ENCODE measurements at regions not wholly inside any gene's neighbourhood (a gene's known extent, or its start where the extent isn't known, plus 50 kb on each side); places are given as distances from the start of the nearest gene placed in this dataset.

GRCh38 chr14:104341532-104342434 lies 203.4 kb downstream of the KIF26A start:
- H3K27me3 Mint-ChIP-seq: peaks cover 31% of the 10 kb centered on the region
- no peak for DNase-seq

More at GRCh38 chr14:104341532-104342434, 203.4 kb downstream of the KIF26A start:
- H3K27ac Mint-ChIP-seq: no peak overlapping the region
- Histone ChIP-seq H2AFZ (ENCODE audit: insufficient read depth, low read depth, low read length, poor library complexity, severe bottlenecking) (no peak overlapping the region), H3K36me3 (replicated peaks in 1 of 2; ENCODE audit: control extremely low read depth in 1 of 2, control insufficient read depth in 1 of 2, extremely low read depth in 1 of 2, insufficient read depth in 2 of 2, low read length in 1 of 2) (no peaks in the 10 kb centered on the region), H3K4me3 (ENCODE audit: control extremely low read depth in 1 of 5, extremely low read depth in 1 of 5, insufficient read depth in 1 of 5, low read depth in 2 of 5, low read length in 4 of 5) (no peak overlapping the region), H3K4me1 (ENCODE audit: control insufficient read depth in 2 of 2, insufficient read depth in 2 of 2, low read length in 2 of 2) (no peaks in the 10 kb centered on the region), H3K9me3 (ENCODE audit: control extremely low read depth in 1 of 3, control insufficient read depth in 2 of 3, insufficient read depth in 1 of 3, low read length in 2 of 3) (peaks cover 2 to 18% (median 15%) of the 10 kb centered on the region in 3 donors), H3K9ac (ENCODE audit: low read length) (no peak overlapping the region), H3K4me2 (replicated peaks; ENCODE audit: low read depth, low read length, poor library complexity, severe bottlenecking) (no peak overlapping the region), H3K27ac (ENCODE audit: low read length in 2 of 2) (no peak overlapping the region), H4K20me1 (ENCODE audit: control insufficient read depth, insufficient read depth, low read length, poor library complexity, severe bottlenecking) (no peaks in the 10 kb centered on the region), H3K27me3 (replicated peaks in 1 of 4; ENCODE audit: control extremely low read depth in 1 of 4, control insufficient read depth in 3 of 4, insufficient read depth in 4 of 4, low read length in 3 of 4) (peaks cover 0 to 18% (median 9%) of the 10 kb centered on the region in 4 experiments), H3K79me2 (ENCODE audit: control insufficient read depth, insufficient read depth, low read length) (no peaks in the 10 kb centered on the region)
- H3K4me3 Mint-ChIP-seq: no peak overlapping the region
- H3K9me3 Mint-ChIP-seq (ENCODE audit: insufficient read depth): peaks cover 10% of the 10 kb centered on the region
- intact Hi-C loops (cut with micrococcal nuclease): no loop called here
- ChIA-PET CTCF (no interaction called here), POLR2A (no interaction called here)
- 44% methylated on average over 18 of the region's 27 CpGs for WGBS (ENCODE audit: insufficient coverage)
- no peaks in the 10 kb centered on the region for H3K4me1 Mint-ChIP-seq
- TF ChIP-seq EZH2 (IDR thresholded peaks at IDR 0.05; ENCODE audit: borderline replicate concordance, insufficient read depth, low read depth, low read length, poor library complexity, severe bottlenecking) (no peak), CTCF (IDR thresholded peaks at IDR 0.05) (no peak)
- no peak for ATAC-seq (ENCODE audit: low read depth)
